ENCODE measurements at regions not wholly inside any gene's neighbourhood (a gene's known extent, or its start where the extent isn't known, plus 50 kb on each side); places are given as distances from the start of the nearest gene placed in this dataset.

DNA sequence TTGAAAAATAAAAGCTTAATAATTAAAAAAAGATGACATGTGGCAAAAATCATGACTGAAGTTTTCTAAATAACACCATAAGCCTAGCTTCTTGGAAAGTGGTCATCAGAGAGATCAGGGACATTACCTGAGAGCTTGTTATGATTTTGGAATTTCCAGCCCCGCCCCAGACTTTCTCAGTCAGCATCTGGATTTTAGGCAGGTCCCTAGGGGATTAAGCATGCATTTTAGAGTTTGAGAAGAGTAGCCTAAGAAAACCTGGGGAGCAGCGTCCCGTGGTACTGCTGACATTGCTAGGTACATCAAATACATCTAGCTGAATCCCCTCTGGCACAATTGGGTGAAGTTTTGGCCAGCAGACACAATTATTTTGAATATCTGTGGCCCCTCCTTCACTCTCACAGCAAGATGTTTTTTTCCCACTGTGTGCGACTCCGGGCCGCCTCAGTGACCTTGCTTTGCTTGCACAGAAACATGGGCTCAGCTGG lies 58.7 kb upstream of the MEF2A start:
- H3K36me3 ChIP-seq (ENCODE audit: control insufficient read depth, insufficient read depth, low read length) = no peaks in the 10 kb centered on the region
- no peak for ATAC-seq
- no peaks in the 10 kb centered on the region for H3K4me1 ChIP-seq (ENCODE audit: control insufficient read depth, insufficient read depth, low read length)
- in situ Hi-C loops (cut with HindIII; ENCODE audit: low pct_unique_long_range_greater_than_20kb, low sequenced_read_pairs) = no loop called here
- CTCF ChIA-PET = interaction anchor here (0.6 kb wide), 1 partner anchor 74 kb away, joined by 3 read pairs; no protein-coding TSS in a partner anchor
- peak overlapping the region in 1 of 2 experiments; percentile 25; a peak in 1 of 4 replicates for H3K4me3 ChIP-seq (ENCODE audit: low read depth in 2 of 2, low read length in 2 of 2)
- TF ChIP-seq SIN3A (IDR thresholded peaks at IDR 0.05; ENCODE audit: borderline replicate concordance, insufficient read depth, low read depth, low read length) = no peak
- TF ChIP-seq POLR2AphosphoS5 (IDR thresholded peaks at IDR 0.05; ENCODE audit: low read depth, low read length) = no peak
- TF ChIP-seq, protein P1, sequence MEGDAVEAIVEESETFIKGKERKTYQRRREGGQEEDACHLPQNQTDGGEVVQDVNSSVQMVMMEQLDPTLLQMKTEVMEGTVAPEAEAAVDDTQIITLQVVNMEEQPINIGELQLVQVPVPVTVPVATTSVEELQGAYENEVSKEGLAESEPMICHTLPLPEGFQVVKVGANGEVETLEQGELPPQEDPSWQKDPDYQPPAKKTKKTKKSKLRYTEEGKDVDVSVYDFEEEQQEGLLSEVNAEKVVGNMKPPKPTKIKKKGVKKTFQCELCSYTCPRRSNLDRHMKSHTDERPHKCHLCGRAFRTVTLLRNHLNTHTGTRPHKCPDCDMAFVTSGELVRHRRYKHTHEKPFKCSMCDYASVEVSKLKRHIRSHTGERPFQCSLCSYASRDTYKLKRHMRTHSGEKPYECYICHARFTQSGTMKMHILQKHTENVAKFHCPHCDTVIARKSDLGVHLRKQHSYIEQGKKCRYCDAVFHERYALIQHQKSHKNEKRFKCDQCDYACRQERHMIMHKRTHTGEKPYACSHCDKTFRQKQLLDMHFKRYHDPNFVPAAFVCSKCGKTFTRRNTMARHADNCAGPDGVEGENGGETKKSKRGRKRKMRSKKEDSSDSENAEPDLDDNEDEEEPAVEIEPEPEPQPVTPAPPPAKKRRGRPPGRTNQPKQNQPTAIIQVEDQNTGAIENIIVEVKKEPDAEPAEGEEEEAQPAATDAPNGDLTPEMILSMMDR (IDR thresholded peaks at IDR 0.05) = no peak
- TF ChIP-seq REST (IDR thresholded peaks at IDR 0.05; ENCODE audit: insufficient read depth in 1 of 2, low read depth in 2 of 2, low read length in 1 of 2) = no peak
- no peak for TF ChIP-seq TCF7L2 (IDR thresholded peaks at IDR 0.05; ENCODE audit: low read depth, low read length)
- POLR2A ChIA-PET = no interaction called here
- no peaks in the 10 kb centered on the region for H3K9me3 ChIP-seq (ENCODE audit: control insufficient read depth, insufficient read depth, low read depth, low read length)
- BruUV-seq (replicated peaks) = no TSS peak
- no peak overlapping the region for H3K27ac ChIP-seq (ENCODE audit: low read length)
- H3K27me3 ChIP-seq (ENCODE audit: control insufficient read depth, insufficient read depth, low read length) = no peaks in the 10 kb centered on the region
- intact Hi-C loops (cut with micrococcal nuclease; ENCODE audit: unreplicated experiment) = no loop called here
- no peak for DNase-seq (ENCODE audit: low read depth, low spot score)

DNA sequence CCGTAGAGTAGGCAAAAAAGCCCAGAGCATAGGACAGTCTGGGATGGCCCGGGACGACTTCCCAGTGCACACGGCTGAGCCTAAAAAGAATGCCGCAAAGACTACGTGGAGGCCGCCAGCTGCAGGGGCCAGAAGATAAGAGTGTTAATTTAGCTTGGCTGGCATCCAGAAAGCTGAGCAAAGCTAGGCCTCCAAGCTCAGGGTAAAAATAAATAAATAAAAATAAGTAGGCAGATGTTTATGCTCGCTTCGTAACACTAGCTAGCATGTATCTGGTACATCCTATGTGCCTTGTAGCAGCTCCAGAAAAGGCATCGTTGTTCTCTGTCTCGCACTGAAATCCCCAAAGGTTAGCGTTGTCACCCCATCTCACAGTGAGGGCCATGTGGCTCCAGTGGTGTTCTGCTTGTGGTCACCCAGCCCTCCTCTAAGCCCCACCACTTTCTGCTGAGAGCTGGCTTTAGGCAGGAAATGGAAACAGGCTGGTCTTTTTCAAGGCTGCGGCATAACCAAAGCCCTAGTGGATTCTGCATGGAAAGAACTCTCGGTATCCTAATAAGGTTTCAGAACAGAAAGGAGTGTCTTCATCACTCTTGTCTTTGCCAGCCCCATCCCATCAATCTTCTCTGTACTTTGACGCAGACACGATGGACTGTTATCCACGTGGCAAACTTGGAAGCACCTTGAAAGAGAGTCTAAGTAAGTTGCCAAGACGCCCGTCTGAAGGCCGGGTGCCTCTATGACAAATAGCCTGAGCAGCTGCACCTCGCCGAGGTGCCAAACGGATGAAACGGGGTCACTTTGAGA lies 58.1 kb upstream of the MEF2A start:
- TF ChIP-seq TCF7L2 (IDR thresholded peaks at IDR 0.05; ENCODE audit: low read depth, low read length) = no peak
- TF ChIP-seq REST (IDR thresholded peaks at IDR 0.05; ENCODE audit: insufficient read depth in 1 of 2, low read depth in 2 of 2, low read length in 1 of 2) = no peak
- TF ChIP-seq, protein P1 (IDR thresholded peaks at IDR 0.05) = no peak
- no peak for TF ChIP-seq POLR2AphosphoS5 (IDR thresholded peaks at IDR 0.05; ENCODE audit: low read depth, low read length)
- no peak for TF ChIP-seq SIN3A (IDR thresholded peaks at IDR 0.05; ENCODE audit: borderline replicate concordance, insufficient read depth, low read depth, low read length)
- H3K9me3 ChIP-seq (ENCODE audit: control insufficient read depth, insufficient read depth, low read depth, low read length) = no peaks in the 10 kb centered on the region
- no TSS peak for BruUV-seq (replicated peaks)
- ATAC-seq (peak; percentile 69), DNase-seq (ENCODE audit: low read depth, low spot score) (no peak)
- in situ Hi-C loops (cut with HindIII; ENCODE audit: low pct_unique_long_range_greater_than_20kb, low sequenced_read_pairs) (no loop called here), intact Hi-C loops (cut with micrococcal nuclease; ENCODE audit: unreplicated experiment) (no loop called here)
- H3K4me3 ChIP-seq (ENCODE audit: low read depth in 2 of 2, low read length in 2 of 2) = peak overlapping the region in 1 of 2 experiments; percentile 25; a peak in 2 of 4 replicates
- no peak overlapping the region for H3K27ac ChIP-seq (ENCODE audit: low read length)
- POLR2A ChIA-PET = no interaction called here
- CTCF ChIA-PET = interaction anchor here (0.6 kb wide), 1 partner anchor 74 kb away, joined by 3 read pairs; no protein-coding TSS in a partner anchor
- H3K36me3 ChIP-seq (ENCODE audit: control insufficient read depth, insufficient read depth, low read length) = no peaks in the 10 kb centered on the region
- H3K27me3 ChIP-seq (ENCODE audit: control insufficient read depth, insufficient read depth, low read length) = no peaks in the 10 kb centered on the region
- no peaks in the 10 kb centered on the region for H3K4me1 ChIP-seq (ENCODE audit: control insufficient read depth, insufficient read depth, low read length)
